HS-5 (cell line): ENCODE measurements at regions not wholly inside any gene's neighbourhood (a gene's known extent, or its start where the extent isn't known, plus 50 kb on each side); places are given as distances from the start of the nearest gene placed in this dataset.

Experiments
- DNase-seq: peaks from one replicate; pipeline ENCODE4 v3.0.0-alpha.2; 2012; ENCODE audit warnings: low read depth

DNA sequence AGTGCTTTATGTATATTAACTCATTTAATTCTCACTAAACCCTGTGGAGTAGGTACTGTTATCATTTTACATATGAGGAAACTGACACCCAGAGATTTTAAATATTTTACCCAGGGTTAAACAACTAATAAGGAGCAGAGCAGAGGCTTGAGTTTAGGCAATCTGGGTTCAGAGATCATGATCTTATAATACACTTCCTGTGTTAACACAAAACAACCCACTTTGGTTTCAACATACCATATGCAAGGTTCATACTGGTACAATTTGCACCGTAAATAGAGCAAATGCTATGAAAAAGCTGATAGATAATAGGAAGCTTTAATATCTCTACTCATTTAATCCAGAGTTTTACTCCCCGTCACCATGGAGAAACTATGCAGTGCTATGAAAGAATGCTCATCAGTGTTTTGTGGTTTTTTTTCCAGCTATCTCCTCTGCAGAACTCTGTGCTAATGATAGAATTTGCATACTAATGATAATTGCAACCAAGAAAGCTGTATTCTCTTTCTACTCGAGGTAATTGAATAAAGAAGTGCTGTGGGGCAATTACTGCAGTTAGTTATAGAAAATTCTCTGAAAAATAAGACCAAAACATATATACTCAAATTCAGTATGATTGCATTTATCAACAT is 138.8 kb upstream of the MAP9 start:
- no peak for DNase-seq

DNA sequence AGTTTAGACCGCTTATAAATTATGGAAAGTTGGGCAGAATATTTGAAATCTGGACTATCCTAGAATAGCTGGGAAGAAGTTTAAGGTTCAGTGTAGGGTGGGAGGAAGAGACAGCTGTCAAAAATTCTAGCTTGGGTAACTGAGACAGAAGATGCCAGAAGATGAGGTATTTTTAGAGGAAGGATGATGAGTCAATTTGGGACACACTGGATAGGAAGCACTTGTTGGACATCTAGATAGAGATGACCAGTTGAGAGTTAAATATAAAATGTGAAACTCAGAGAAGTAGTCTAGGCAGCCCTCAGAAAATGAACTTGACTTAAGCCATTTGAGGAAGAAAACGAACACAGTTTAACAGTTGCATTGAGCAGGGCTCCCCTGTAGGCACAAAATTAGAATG is 137.9 kb upstream of the MAP9 start:
- DNase-seq = no peak

DNA sequence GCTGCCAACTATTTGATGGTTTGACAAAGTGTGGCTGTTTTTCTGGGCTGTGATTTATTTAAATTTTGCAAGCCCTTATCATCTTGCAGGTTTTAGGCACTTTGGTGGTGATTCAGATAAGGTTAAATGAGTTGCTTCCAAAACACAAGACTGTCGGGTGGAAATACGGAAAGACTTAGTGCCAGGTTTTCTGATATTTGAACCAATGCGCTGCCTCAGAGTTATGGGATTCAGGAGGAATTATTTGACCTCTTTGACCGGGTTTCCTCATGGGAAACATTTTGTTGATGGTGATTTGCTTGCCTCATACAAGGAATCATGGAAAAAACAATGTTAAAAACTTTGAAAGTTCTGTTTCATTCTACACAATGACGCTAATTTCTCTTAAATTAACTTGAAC is 136.1 kb upstream of the MAP9 start:
- DNase-seq = no peak

DNA sequence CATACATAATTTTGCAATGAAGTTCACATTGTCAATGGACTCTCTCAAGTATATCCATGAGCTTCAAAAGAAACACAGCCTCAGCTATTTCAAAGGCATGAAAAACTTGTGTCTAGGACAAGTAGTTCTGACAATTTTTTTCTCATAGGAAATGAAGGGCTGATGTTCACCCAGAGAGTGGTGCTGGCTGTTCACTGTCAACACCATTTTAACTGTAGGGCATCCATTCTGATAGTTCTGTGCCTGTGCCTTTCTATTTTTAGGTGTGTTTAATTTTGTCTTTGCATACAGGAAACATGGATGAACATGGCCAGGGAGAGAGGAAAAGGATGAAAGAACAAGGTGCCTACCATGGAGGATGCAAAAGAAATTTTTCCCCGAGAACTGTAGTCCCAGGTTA is 135.3 kb upstream of the MAP9 start:
- no peak for DNase-seq

DNA sequence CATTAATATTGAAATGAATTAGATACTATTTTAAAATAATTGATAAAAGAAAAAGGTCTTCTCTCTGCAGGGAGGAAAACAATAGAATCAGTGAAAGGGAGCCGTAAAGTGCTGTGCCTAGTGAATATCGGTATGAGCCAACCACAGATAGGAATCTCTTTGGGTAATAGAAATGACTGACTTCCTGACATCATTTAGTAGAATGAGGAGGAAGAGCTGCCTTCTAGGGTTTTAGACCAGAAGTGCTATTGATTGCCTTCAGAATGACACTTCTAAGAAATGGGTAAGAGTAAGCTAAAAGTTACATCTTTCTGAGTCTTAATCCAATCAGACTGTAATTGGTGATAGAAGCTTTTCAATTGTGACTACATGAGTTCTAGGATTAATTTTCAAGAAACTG is 134.0 kb upstream of the MAP9 start:
- DNase-seq = no peak

DNA sequence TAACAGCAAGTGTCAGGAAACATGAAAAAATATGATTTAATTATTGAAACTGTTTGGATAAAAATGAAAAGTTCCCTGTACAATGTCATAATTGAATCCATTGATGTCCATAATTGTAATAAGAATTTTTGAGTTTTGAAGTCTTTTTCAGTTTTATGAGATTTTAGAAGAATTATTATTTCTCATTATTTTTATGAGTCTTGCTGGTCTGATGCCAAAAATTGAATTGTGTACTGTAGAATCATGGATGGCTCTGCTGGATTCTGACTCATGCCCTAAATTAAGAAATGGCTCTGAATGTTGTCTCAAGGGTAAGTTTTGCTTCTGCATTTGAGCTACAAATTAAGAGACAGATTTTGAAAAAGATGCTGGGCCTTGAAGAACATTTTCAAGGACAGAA is 132.8 kb upstream of the MAP9 start:
- DNase-seq = no peak

DNA sequence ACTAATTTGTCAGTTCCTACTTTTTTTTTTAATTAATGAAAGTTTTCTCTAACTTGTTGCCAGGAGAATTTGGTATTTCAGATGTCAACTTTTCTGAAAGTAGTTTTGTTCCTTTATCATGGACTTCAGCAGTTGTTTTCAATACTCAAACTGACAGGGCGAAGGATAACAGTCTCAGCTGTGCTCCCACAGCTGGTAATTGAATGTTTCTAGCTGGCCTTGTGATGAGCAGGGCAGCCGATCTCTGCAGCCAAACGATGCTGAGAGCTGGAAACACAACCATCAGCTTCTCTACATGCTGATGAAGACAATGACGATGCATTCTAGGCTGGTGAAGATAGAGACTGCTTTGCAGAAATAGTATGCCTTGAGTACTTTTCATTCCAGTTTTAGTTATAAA is 130.0 kb upstream of the MAP9 start:
- DNase-seq = no peak

DNA sequence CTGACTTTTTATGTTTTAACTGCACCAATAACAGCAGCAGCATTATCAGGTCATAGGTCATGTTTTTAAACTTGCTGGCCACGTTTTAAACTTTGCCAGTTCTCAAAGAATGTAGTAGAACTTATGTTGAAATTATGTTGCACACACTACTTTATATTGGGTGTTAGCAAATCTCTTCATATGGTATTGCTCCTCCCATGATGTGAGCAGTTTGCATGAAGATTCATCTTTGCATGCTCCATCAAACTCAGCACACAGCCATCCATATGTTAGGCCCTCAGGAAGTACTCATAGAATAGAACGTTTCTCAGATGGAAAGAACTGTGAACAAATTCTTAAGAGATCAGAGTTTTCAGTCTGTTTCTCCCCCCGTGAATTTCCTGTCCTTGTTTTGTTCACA is 128.6 kb upstream of the MAP9 start:
- no peak for DNase-seq

DNA sequence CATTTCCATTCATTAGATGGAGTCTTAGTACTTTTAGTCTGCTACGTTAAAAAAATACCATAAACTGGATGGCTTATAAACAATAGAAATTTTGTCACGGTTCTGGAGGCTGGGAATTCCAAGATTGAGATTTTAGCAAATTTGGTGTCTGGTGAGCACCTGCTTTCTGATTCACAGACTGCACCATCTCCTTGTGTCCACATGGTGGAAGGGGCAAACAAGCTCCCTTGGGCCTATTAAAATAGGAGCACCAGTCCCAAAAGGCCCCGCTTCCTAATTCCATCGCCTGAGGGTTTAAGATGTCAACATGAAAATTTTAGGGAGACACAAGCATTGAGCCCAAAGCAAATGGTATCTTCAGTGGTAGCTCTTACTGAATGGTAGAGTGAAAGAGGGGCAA is 120.5 kb upstream of the MAP9 start:
- DNase-seq = no peak

DNA sequence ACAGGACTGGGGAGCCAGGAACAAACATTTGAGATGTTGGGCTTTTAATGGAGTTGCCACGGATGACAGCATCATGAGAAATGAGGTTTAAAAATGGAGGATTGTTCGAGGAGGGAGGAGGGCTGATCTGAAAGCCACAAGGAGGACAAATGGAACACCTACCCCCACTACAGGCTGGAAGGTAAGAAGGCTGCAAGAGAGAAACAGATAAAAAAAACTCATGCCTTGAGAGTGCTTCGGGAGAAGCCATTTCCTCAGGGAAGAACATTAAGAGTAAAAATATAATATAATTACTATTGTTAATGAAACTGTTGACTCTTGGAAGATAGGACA is 119.5 kb upstream of the MAP9 start:
- DNase-seq = no peak

DNA sequence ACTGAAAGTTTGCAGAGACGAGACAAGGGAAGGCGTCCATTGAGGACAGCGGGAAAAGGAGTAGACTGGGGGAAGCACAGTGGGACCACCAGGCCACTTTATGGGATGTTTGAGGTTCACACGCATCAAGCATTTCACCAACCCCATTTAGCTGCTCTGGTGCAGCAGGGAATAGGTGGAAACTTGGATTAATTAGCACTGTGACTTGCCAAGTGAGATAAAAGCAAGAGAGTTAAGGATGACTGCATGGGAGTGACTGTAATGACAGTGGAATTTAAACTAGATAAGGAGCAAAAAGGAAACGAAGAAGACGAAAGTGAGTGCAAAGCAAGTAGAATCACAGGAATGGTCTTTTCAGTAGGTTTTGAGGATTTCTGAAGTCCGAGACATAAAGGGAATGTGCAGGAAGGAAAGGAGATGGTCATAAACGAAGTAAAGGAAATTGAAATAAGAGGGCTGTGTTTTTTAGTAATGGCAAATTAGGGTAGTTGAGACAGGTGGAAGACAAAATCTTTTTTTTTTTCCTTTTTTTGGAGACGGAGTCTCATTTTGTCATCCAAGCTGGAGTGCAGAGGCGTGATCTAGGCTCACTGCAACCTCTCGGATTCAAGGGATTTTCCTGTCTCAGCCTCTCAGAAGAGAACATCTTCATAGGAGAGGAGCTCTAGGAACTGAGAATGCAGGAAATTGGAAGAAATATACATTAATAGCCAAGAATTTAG is 119.0 kb upstream of the MAP9 start:
- no peak for DNase-seq

DNA sequence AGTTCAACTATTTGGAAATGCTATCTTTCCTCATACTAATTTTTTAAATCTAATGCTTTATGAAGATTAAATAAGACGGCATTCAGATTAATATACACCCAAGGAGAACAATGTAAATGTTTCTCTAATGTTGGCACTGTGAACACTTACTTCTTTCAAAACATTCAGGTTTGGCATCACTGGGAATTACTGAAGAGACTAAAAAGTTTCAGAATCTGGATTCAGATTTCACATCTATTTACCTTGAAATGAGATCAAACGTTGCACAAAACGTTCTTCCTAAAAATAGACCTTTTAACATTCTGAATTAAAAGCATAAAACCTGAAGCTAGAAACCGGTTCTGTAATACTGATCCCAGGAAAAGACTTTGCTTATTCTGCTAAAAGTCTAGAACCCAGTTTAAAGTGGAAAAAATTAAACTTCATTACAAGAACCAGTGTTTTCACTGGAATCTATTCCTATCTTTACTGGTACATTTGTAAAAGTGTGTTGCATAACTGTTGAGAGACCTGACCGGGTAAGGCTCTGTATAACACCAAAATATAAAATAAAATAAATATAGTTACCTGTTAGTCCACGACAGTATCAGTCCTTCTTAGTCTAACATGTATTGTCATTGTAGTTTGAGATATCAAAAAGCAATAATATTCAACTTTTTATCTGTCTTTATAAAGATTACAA is 117.4 kb upstream of the MAP9 start:
- no peak for DNase-seq

DNA sequence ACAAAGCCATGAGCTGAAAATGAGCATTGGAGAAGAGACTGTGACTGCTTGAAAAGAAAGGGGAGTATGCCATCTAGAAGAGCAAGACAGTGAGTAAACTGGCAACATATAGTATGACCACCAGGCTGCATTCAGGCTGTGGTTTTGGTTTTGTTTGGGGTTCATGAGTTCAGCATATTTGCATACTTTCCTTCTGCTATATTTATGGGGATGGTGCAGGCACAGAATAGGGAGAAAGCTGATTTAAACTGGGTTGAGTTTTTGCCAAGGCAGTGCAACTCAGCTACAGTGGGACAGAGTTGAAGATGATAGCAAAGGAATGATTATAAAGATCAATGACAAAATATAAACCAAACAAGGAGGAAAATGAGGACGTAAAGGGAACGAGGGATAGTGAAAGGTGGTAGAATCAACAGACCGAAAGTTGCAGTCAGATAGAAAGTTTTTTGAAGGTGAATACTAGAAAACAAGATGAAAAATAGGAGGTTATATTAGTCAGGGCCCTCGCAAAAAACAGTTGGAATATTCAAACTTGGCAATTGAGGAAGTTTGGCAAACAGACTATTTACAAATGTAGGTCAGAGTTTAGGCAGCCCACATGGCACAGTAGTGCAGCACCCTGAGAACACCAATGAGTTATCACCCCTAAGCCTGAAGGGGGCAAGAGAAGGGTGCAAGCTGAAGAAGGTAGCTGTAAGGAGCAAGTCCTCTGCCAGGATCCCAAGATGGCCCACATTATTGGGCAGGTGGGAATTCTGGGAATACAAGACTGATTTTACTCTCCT is 114.8 kb upstream of the MAP9 start:
- no peak for DNase-seq

DNA sequence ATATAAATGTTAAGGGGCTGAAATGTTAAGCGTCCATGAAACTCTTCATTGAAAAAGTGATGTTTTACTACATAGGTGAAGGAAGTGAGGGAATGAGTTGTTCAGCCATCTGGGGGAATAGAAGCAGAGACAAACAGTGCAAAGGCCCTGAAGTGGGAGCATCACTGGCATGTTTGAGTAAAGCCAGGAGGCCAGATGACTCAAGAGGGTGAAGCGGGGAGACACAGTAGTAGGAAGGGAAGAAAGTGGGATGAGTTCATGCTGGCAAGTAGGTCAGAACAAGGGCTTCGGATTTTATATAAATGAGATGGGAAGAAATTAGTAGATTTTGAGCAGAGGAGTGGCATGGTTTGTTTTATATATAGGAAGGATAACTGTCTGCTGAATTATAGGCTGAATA is 112.5 kb upstream of the MAP9 start:
- DNase-seq = no peak

DNA sequence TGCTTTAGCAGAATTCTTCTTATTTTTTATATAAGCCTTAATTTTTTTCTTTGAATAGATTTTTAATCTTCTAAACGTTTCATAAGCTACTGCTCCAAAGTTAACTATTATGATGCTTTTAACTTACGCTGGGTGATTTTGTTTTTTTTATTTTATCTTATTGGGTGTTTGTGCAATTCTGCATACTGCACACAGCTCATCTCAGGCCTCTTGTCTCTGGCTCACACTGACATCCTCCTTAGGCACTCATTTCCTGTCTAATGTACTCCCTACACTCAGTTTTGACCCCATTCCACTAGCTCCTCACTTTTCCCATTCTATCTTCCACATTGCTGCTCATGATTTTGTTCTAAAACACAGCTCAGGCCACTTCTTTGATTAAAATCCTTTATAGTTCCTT is 111.9 kb upstream of the MAP9 start:
- DNase-seq = no peak

DNA sequence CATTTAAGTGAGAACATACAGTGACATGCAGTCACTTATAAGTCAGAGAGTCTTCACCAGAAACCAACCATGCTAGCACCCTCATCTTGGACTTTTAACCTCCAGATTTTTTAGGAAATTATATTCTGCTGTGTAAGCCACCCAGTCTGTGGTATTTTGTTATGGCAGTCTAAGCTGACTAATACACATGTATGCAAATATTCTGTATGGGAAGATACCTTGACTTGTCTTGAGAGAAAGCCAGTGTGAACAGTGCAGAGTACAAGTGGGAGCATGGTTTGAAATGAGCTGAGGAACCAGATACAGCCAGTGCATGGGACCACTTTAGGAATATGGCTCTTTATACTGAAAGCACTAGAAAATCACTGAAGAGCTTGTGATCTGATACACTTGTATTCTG is 110.4 kb upstream of the MAP9 start:
- no peak for DNase-seq

DNA sequence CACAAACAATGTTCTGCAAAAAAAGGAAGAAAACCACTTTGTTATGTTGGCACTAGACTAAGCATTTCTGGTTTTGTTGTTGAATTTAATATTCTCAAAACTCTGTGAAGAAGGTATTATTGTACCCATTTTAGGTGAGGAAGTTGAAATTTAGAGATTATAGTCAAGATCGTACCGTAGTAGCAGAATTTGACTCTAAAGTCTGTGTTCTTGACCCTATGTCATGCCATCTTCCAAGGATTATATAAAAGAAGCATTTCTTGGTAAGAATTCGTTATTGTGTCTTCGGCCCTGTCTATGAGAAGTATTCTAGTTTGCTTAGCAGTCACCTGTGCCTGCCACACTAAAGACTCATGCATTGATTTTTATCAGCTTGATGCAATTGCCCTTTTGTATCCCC is 104.4 kb upstream of the MAP9 start:
- no peak for DNase-seq

DNA sequence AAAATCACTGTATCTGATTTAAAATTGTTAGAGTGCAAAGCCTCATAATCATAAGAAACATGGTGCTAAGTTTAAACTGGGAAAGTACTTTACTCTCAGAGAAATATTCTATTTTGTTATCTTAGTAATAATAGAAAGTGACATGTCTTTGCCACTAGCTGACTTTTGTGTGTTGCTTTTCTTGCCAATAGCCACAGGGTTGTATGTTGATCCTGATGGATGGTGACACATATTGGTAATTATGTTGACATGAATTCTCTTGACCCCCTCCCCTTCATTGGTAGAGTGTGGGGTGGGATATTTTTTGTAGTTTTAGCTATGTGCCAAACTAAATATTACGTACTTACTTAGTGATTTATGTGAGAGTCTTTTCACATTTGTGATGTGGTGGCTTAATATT is 103.1 kb upstream of the MAP9 start:
- no peak for DNase-seq

DNA sequence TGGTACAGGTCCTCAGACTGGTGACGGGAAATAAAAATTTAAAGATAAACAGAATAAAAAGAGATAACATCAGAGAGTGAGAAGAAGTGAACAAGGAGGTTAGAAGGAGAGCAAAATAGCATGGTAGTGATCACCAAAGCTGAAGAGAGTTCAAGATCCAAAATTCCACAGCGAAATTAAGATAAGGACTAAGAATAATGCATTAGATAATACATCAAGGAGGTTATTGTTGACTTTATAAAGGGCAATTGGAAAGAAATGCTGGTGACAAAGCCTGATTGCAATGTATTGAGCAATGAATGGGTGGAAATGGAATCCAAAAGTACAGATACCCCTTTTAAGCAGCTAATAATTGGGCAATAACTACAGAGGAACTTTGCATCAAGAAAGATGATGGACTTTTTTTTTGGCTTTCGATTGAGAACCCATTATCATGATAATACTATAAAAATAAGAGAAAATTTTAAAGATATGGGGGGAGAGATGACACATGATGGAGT is 101.6 kb upstream of the MAP9 start:
- no peak for DNase-seq

DNA sequence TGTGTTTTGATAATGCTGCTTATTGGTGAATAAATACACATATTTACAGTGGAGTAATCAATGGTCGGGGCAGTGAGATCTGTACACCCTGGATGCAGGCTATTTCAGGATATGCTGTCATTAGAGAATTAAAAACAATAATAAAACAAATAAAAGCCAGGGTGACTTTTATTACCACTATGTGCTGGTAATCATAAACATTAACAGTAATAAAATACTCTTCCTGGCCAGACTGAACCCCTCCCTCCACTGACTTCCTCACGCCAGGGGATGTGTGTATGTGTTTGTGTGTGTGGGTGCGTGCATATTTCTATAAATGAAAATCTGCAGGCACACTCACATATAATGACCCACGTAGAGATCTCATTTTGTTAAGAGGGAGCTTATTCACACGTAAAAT is 98.0 kb upstream of the MAP9 start:
- no peak for DNase-seq

DNA sequence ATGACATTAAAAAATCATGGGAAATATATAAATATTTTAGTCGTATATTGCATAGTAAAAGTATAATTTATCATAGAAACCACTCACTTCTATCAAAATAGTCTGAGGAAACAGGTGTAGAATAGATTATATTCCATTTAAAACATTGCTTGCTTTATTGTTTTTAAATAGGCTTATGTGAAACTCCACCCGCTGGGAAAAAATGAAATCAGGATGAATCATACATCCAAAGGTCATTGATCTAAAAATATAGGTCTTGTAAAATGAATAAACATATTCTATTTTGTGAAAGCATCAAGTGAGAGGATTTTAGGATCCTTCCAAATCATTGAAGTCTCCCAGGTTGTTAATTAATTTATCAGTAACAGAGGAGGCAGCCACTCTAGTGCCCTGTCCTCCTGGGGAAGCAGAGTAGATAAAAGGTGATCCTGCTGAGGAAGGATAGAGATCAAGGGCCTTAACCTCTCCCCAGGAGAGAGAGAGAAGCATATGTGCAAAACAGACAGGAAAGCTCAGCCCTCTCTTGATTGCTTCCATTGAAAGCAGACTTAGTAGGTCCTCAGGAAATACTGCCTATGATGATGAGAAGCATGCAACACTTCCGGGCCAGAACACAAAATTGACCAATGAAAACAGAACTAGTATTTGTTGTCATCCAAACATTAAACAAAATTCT is 96.8 kb upstream of the MAP9 start:
- peak; percentile 4 for DNase-seq

DNA sequence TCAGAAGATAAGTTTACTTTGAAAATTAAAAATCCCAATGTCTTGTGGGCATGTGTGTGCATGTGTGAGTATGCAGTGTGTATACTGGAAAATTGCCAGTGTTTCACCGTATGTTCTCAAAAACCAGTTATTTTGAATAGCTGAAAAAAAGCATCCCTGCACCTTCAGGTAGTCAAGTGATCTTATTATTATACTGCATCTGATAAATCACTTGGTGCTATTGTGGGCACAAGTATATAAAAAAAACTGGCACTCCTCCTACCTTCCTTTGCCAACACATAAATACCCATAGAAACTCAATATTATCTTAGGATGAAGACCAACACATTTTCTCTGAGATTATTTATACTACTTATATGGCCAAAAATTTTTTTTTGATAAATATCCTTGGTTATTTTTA is 91.5 kb upstream of the MAP9 start:
- DNase-seq = no peak
